IPS-NIHi7 (cell line): ENCODE measurements at regions not wholly inside any gene's neighbourhood (a gene's known extent, or its start where the extent isn't known, plus 50 kb on each side); places are given as distances from the start of the nearest gene placed in this dataset.

ENCODE experiments used
- DNase-seq: peaks from one replicate; pipeline ENCODE4 v3.0.0; 2012; ENCODE audit warnings: mixed read lengths; ENCODE audit errors: extremely low spot score

DNA sequence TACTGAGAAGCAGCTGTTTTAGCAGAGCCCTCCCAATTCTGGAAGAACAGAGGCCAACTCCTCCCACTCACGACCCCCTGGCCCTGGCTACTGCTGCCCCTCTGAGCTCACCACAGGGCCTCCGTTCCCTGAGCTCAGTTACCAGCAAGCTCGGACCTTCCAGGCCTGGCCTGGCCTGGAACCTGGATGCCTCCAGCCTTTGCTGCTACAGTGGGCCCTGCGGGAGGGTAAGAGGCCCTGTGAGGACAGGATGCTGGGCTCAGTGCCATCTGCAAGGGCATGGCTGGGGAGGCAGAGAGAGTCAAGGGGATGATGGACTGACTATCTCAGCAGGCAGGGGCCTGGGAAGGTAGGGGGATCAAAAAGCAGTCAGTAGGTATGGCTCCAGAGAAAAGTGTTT lies 209.9 kb upstream of the NCAM1 start:
- DNase-seq: no peak

GRCh38 chr11:112751772-112752171 lies 209.4 kb upstream of the NCAM1 start:
- DNase-seq: no peak

- no peak for DNase-seq
Observed at GRCh38 chr11:112752563-112752962, 208.7 kb upstream of the NCAM1 start.

DNA sequence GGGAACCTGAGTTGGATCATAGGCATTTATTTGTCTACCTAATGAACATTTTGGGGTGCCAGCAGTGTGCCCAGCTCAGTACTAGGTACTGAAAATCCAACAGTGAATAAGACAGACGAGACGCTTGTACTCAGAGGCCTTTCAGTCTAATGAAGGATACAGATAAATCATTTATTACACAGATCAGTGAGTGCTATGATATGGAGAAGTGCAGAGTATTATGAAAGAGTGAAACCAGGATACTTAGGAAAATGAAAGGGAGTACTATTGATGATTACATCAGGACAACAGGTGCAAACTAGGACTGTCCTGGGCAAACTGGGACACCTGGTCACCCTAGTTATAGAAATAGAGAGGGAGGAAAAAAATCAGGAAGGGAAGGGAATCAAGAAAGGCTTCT lies 207.5 kb upstream of the NCAM1 start:
- no peak for DNase-seq

- DNase-seq: no peak
Observed at GRCh38 chr11:112759418-112759817, 201.8 kb upstream of the NCAM1 start.

DNA sequence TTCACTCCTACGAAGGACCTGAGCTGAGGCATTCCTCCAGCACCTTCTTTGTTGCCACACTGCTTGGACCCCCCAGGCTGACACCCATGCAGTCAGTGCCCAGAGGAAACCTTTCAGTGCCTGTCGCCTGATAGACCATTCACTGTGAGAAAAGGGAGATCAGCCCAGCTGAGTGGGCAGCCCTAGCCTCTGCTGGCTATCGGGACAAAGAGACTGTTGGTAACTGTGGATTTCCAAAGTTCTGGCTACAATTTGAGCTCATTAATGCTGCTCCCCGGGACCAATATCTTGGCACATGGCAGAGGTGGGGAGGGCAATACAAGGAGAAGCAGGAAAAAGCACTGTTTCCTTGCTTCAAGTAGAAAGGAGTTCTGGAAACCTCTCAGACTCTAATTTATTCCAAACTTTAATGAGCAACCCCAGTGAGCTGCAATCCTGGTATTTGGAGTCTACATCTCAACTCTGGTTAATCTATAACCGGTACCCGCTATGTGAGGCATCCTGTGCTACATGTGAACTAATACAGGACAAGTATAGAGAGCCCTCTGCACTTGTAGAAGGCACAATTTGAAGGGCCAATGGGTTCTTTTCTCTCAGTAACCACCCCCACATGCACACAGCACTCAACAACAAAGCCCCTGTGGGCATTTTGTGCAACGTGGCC lies 200.7 kb upstream of the NCAM1 start:
- no peak for DNase-seq

DNA sequence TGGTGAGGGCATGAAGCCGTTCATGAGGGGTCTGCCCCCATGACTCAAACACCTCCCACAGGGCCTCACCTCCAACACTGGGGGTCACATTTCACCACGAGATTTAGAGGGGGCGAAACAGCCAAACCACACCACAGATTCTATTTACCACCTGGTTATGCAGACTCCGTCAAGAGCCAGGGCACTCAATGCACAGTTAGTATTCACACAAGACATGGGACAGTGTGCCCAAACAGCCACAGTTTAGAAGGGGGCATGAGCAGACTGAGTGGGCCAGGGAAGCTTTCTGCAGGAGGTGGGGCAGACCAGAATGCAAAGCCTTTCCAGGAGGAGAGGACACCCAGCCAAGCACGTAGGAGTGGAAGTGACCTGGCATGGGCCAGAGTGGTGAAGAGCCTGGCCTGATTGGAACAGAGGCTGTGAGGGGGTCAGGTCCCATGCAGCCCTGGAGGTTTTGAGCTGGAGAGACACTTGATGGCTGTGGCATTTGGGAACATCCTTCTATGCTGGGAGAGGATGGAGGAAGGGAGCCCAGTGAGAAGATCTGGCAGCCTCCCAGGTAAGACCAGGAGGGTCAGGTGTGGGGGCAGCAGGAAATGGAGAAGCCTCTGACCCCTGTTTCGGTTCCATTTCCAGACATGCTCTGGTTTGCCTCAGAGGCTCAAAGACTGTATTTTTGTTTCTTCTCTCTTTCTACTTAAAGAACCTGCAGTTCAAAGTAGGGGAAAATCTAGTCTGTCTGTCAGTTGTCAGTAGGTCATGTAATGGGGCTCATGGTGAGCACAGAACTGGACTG lies 199.1 kb upstream of the NCAM1 start:
- no peak for DNase-seq

GRCh38 chr11:112762707-112763090 lies 198.5 kb upstream of the NCAM1 start:
- DNase-seq: no peak

- DNase-seq: no peak
Observed at GRCh38 chr11:112765337-112765736, 195.9 kb upstream of the NCAM1 start.

DNA sequence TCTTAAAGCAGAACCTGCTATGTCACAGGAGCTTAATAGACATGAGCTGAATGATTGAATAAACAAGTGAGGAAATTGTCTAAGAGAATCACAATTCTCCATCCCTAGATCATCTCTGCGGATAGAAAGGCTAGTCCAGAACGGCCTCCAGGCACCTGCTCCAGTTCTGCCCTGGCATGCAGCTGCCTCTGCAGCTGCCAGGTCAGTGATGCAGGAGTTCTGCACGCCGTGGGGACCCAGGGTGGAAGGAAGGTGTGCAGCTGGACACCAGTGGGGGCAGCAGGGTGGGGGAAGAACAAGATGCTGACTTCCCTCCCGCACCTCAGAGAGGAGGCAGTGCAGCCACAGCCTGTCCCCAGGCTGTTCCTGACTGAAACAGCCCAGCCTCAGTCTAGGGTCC lies 192.1 kb upstream of the NCAM1 start:
- DNase-seq: no peak

DNA sequence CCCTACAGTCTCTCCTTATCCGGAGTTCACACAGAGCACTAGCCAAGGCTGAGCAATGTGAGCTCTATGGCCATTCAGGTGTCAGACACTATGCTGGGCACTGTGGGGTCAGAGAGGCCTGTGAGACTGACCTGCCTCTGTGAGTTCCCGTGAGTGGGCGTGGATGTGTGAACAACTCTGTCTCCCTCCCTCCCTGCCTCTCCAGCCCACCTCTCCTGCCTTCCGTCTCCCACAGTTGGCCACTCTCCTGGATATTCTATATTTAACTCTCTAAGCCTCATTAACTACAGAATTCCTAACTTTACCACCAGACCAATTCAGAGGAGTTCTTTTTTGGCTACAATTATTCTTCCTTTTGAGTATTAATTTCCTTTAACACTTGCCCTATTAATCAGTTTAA lies 191.6 kb upstream of the NCAM1 start:
- no peak for DNase-seq

DNA sequence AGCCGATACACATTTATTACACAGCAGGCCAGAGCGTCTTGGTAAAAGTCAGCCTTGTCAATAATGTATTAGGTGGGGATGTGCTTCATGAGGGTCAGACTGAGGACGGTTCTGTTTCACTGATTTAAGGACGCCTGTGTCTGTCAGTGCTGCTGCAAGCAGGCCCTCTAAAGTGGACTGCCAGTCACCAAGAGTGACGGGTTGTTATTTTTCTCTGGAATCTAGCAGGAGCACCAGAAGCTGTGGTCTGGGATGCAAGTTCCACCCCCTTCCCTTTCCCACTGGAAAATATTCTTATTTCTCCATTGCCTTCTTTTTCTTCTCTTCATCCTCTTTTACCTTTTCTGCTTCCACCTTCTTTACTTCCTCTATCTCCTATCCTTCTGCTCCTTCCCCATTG lies 191.2 kb upstream of the NCAM1 start:
- no peak for DNase-seq

DNA sequence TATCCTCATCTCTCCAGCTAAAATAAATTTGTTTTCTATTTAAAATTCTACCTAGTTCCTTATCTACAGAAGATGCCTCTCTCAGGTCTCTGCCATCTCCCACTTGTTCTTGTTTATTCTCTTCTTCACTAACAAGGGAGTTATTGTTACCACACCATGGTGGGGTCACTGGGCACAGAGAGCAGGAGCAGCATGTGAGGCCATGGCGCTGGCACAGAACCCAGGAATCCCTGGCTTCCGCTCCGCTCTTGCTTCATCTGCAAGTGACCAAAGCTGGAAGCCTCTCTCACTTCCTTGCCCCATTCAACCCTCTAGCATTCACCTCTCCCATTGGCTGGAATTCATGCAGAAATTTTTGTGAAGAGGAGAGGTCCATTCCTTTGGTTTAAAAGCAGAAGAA lies 190.7 kb upstream of the NCAM1 start:
- no peak for DNase-seq

DNA sequence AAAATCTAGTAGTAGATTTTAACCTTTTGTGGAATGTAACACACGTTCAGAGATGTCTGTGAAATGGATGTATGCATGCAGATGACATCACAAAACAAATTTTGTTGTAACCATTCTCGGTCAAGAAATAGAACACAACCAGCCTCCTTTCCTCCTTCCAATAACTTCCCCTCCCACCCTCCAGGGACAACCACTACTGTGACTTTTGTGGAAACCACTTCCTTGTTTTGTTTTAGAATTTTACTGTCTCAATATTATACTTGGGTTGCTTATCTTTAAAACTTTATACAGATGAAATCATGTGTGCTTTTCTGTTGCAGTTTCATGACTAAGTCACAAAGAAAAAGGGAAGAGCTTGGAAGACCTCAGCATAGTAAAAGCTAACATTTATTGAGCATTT lies 189.4 kb upstream of the NCAM1 start:
- no peak for DNase-seq

DNA sequence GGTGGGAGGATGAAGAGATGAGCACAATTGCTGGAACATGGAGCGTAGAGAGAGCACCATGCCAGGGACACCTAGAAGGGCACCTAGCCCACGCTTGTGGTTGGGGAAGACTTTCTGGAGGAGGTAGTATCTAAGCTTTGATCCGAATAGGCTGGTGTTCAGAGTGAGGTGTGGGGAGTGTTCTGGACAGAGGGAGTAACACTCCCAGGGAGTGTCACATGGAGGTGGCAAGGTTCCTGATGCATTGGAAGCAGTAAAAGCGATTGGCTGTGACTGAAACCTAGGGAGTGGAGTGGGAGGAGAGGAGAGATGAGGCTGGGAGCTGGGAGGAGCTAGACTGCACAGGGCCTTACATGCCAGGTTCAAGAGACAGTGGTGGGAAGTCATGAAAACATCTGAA lies 188.0 kb upstream of the NCAM1 start:
- DNase-seq: no peak

GRCh38 chr11:112776834-112777233 lies 184.4 kb upstream of the NCAM1 start:
- DNase-seq: no peak

DNA sequence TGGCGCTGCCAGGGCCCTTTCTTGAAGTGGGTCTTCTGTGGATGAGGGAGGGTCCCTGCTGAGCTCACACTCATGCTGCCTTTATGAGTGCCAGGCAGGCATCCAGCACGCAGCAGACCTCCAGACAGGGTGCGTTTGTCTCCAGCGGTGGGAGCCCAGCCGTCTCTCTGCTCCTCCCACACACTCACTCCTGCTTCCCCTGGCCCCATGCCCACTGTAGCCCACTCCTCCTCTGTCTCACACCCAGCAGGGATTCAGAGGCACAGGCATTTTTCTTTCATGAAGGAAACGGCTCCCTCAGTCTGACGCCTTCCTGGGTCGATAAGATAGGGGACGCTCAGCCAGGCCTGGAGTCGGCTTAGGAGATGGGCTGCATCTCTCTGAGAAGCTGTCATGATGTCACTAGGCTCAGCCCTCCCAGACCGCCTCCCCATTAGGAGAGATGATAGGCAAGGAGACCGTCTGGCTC lies 183.9 kb upstream of the NCAM1 start:
- peak; percentile 65 for DNase-seq

DNA sequence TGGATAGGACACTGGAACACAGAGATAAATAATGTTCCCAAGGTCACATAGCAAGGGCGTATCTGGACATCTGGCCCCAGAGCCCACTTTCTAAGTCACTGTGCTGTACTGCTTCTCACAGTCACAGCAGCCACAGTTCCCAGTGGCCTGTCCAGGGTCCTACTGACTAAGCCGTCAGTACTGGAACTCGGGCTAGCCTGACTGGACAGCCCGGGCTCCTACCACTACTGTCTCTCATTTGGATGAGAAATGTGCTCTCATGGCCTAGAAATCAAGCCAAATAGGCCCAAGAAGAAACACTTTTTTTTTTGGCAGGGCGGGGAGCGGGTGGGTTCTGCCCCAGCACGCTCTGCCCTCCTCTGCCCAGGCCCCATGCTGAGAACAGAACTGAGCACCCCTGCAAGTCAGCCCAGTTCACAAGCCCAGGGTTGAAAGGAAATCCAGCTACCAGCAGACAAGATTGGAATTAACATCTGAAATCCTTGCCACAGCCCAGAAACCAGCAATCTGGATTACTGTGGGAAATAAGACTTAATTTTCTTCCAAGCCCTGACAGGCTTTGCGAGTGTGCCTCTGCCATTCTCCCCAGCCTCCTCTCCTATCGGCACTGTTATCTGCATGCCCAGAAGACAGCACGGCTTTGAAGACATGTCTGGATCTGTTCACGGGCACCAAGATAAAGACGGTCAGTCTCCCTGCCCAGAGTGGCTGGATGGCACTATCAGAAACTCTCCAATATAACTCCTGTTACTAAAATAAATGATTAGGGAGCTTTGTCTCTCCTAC lies 182.9 kb upstream of the NCAM1 start:
- DNase-seq: no peak

DNA sequence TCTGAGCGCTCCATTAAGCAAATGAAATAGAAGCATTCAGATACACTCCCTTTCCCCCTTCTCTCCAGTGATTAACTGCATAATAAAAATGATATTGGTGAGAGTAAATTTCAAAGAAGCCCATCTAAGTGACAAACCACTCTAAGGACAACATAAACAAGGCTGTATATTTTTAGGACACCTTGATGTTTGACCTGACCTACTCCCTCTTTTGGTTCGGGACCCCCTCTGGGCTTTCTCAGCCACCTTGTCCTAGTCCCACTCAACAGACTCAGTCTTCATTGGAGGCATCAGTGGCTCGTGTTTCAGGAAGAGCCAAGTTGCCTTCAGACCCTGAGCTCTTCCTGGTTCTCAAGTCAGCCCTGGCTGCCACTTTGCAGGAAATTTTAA lies 182.3 kb upstream of the NCAM1 start:
- DNase-seq: no peak

DNA sequence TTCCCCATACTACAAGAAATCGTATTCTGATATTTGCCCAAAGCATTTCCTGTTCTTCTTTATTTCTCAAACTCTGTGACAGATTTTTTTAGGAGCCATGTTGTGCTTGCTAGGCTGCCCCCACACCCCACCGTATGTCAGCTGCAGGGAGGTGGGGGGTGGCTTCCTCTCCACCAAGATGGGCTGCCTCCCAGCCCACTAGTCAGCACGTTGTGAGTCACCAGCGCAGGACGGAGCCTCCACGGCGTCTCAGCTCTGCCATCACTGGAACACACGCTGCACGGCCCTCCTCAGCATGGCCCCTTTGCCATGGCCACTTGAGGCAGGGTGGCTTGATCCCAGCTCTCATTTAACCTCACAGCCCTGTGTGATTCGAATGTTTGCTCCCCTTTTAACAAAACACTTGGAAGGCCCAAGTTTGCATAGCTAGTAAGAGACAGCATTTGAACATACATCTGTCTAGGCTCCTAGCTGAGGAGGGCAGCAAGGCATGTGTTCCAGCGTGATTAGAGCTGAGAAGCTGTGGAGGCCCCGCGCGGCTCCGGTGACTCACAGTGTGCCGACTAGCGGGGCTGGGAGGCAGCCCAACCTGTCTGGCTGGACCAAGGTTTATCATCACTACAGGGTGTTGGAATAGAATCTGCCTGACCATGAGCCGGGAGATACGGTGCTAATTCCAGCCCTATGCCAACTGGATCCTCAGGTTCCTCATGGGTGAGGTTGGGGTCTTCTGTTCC lies 180.7 kb upstream of the NCAM1 start:
- no peak for DNase-seq

DNA sequence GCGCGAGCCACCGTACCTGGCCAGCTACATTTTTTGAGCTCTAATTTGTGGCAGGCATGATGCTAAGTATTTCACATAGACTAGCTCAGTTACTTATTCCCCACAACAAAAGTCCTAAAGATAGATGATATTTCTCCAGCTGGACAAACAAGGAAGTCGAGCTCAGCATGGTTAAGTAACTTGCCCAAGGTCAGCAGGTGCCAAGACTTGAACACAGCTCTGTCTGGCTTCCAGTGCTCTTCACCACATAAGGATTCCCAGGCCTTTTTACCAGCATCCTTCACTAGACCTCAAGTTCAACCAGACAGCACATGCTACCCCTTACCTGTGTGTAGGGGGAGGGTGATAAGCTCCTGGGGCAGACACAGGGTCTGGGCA lies 177.3 kb upstream of the NCAM1 start:
- no peak for DNase-seq
